Ascending aorta (tissue), 2 donors: ENCODE measurements at regions not wholly inside any gene's neighbourhood (a gene's known extent, or its start where the extent isn't known, plus 50 kb on each side); places are given as distances from the start of the nearest gene placed in this dataset.
A peak's percentile ranks its signal among the peaks of the same experiment; 100 is the strongest.

Source experiments
- DNase-seq, 2 donors: peaks; one replicate each; pipeline ENCODE4 v3.0.0-alpha.2; 2019; ENCODE audit warnings: low spot score in 2 of 2
- H3K27ac ChIP-seq, 2 donors: fragments of 200-600 bp; sonication (generic); one replicate each; pipeline ENCODE4 v1.5.1; 2016 to 2017; ENCODE audit warnings: mild to moderate bottlenecking in 1 of 2
- H3K27me3 ChIP-seq: fragments of 200-600 bp; sonication (generic); one replicate; pipeline ENCODE4 v1.5.1; 2017
- H3K36me3 ChIP-seq, 2 donors: fragments of 200-600 bp; sonication (generic); one replicate each; pipeline ENCODE4 v1.5.1; 2016
- H3K4me1 ChIP-seq, 2 donors: fragments of 200-600 bp; sonication (generic); one replicate each; pipeline ENCODE4 v1.5.1; 2016 to 2017; ENCODE audit warnings: mild to moderate bottlenecking in 1 of 2
- H3K4me3 ChIP-seq, 2 donors: fragments of 200-600 bp; sonication (generic); one replicate each; pipeline ENCODE4 v1.5.1; 2016 to 2017; ENCODE audit warnings: mild to moderate bottlenecking in 1 of 2
- H3K9me3 ChIP-seq, 2 donors: fragments of 200-600 bp; sonication (generic); one replicate each; pipeline ENCODE4 v1.5.1; 2016
- intact Hi-C: fragments of 100-400 bp; cut with DNase I; formaldehyde crosslinking; loops from one replicate; pipeline ENCODE4 v1.15.1; 2023
- TF ChIP-seq, protein P1 (sequence below), 3 experiments: fragments of 200-600 bp in 2 of 3; fragments of 450-650 bp in 1 of 3; sonication (generic) in 2 of 3; IDR thresholded peaks; one replicate each; pipeline ENCODE4 v1.5.1; 2016 to 2019; ENCODE audit warnings: antibody characterized with exemption in 3 of 3, mild to moderate bottlenecking in 1 of 3, moderate library complexity in 1 of 3

DNA sequence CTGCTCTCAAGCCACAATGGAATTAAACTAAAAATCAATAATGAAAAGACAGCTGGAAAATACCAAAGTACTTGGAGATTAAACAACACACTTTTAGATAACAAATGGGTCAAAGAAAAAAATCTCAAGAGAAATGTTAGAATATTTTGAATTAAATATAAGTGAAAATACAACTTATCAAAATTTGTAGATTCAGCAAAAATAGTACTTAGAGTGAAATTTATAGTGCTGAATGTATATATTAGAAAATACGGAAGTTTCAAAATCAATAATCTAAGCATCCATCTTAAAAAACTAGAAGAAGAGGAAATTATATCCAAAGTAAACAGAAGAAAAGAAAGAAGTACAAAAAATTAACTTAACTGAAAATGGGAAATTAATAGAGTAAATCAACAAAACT is 179.2 kb upstream of the CDH11 start:
- intact Hi-C loops = no loop called here
- H3K4me3 ChIP-seq = no peak overlapping the region
- DNase-seq = no peak
- TF ChIP-seq, protein P1, sequence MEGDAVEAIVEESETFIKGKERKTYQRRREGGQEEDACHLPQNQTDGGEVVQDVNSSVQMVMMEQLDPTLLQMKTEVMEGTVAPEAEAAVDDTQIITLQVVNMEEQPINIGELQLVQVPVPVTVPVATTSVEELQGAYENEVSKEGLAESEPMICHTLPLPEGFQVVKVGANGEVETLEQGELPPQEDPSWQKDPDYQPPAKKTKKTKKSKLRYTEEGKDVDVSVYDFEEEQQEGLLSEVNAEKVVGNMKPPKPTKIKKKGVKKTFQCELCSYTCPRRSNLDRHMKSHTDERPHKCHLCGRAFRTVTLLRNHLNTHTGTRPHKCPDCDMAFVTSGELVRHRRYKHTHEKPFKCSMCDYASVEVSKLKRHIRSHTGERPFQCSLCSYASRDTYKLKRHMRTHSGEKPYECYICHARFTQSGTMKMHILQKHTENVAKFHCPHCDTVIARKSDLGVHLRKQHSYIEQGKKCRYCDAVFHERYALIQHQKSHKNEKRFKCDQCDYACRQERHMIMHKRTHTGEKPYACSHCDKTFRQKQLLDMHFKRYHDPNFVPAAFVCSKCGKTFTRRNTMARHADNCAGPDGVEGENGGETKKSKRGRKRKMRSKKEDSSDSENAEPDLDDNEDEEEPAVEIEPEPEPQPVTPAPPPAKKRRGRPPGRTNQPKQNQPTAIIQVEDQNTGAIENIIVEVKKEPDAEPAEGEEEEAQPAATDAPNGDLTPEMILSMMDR (IDR thresholded peaks at IDR 0.05) = no peak
- H3K9me3 ChIP-seq = no peaks in the 10 kb centered on the region
- H3K4me1 ChIP-seq = peaks cover 0 to 9% of the 10 kb centered on the region in 2 donors
- H3K27ac ChIP-seq = no peak overlapping the region
- no peaks in the 10 kb centered on the region for H3K27me3 ChIP-seq
- no peaks in the 10 kb centered on the region for H3K36me3 ChIP-seq

DNA sequence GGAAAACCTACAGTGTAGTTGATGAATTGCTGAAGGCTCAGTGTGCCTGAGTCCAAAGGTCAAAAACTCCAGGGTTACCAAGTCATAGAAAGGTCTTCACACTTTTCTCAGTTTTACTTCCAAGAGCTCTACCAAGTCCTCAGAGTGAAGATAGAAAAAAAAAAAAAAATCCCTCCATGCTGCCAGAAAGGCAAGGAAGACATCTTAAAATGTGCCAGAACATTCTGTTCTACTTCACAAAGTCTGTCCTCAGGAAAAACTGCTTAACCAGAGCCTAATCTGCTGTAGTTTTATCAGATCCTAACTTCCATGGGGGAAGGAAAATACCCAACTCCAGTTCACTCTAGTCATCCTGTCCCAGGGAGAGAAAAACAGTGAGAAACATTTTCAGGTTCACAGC is 175.6 kb upstream of the CDH11 start:
- H3K4me1 ChIP-seq = peaks cover 0 to 7% of the 10 kb centered on the region in 2 donors
- TF ChIP-seq, protein P1 (IDR thresholded peaks at IDR 0.05) = no peak
- no peaks in the 10 kb centered on the region for H3K9me3 ChIP-seq
- no peak for DNase-seq
- intact Hi-C loops = no loop called here
- H3K27me3 ChIP-seq = no peaks in the 10 kb centered on the region
- H3K4me3 ChIP-seq = no peak overlapping the region
- peak overlapping the region; percentile 37 to 55 for H3K27ac ChIP-seq
- no peaks in the 10 kb centered on the region for H3K36me3 ChIP-seq

DNA sequence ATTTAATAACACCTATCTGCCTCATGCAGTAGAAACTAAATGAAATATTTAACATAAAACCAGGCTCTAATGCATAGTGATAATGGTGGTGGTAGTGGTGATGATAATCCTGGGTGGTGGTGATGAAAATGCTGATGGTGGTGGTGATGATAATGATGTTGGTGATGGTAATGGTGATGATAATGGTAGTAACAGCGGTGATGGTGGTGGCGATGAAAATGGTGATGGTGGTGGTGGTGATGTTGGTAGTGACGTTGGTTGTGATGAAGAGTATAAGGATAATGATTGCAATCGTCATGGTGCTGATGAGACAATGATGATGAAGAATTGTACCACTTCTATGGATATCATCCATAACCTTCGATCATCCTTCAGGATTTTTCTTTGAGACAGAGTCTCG is 173.7 kb upstream of the CDH11 start:
- no peak overlapping the region for H3K4me3 ChIP-seq
- peaks cover 0 to 7% of the 10 kb centered on the region in 2 donors for H3K4me1 ChIP-seq
- no peaks in the 10 kb centered on the region for H3K9me3 ChIP-seq
- H3K27me3 ChIP-seq = no peaks in the 10 kb centered on the region
- TF ChIP-seq, protein P1 (IDR thresholded peaks at IDR 0.05) = no peak
- H3K36me3 ChIP-seq = no peaks in the 10 kb centered on the region
- H3K27ac ChIP-seq = no peak overlapping the region
- no peak for DNase-seq
- intact Hi-C loops = no loop called here

DNA sequence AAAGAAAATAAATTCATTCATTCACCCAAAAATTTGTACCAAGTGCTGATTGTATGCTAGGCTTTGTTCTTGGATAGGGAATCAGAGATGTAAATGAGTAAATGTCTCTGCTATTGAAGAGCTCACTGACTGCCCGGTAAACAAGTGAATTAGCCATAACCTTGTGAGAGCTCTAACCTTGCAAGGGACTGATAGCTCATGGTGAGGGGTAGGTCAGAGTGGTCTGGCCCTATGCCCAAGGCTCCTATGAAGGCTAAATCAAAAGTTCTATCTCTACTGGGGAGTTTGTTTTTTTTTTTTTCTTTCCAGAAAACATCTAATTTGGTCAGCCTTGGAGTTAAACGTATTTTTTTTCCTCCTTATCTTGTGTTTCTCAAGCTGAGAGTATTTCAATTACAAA is 172.8 kb upstream of the CDH11 start:
- intact Hi-C loops = no loop called here
- Histone ChIP-seq H3K4me1 (peaks cover 0 to 7% of the 10 kb centered on the region in 2 donors), H3K27ac (no peak overlapping the region), H3K27me3 (no peaks in the 10 kb centered on the region), H3K4me3 (no peak overlapping the region), H3K9me3 (no peaks in the 10 kb centered on the region), H3K36me3 (no peaks in the 10 kb centered on the region)
- TF ChIP-seq, protein P1 (IDR thresholded peaks at IDR 0.05) = no peak
- DNase-seq = no peak

DNA sequence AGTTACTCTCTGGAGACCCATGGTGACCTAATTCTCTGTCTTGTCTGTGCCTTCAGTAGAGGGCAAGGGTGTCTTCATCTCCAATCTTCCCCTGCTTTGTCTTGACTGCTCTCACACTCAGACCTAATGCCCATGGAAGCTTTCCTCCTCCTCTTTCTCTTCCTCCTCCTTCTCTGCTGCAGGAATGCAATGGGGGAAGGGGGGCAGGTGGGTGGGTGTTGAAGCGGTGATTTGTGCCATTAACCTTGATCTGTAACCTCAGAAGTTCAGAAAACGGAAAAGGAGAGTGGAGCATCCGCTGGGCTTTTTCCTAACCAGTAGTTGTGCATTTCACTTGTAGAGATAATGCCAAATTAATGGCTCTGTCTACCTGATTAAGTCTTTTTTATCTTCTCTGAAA is 172.3 kb upstream of the CDH11 start:
- H3K27me3 ChIP-seq = no peaks in the 10 kb centered on the region
- TF ChIP-seq, protein P1 (IDR thresholded peaks at IDR 0.05) = no peak
- peaks cover 0 to 7% of the 10 kb centered on the region in 2 donors for H3K4me1 ChIP-seq
- no peaks in the 10 kb centered on the region for H3K9me3 ChIP-seq
- H3K4me3 ChIP-seq = no peak overlapping the region
- intact Hi-C loops = no loop called here
- H3K36me3 ChIP-seq = no peaks in the 10 kb centered on the region
- no peak overlapping the region for H3K27ac ChIP-seq
- no peak for DNase-seq

DNA sequence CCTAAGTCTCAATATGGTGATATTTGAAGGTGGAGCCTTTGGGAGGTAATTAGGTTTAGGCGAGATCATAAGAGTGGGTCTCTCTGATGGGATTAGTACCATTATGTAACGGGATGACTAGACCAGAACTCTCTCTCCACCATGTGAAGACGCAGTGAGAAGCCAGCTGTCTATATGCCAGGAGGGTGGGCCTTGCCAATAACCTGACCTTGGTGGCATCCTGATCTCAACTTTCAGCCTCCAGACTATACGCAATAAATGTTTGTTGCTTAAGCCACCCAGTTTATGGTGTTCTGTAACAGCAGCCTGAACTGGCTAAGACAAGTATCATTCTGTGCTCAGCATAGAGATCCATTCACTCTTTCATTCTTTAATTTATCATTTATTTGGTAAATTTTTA is 167.2 kb upstream of the CDH11 start:
- TF ChIP-seq, protein P1 (IDR thresholded peaks at IDR 0.05) = no peak
- H3K4me1 ChIP-seq = peaks cover 0 to 7% of the 10 kb centered on the region in 2 donors
- no peak for DNase-seq
- intact Hi-C loops = no loop called here
- H3K27me3 ChIP-seq = no peaks in the 10 kb centered on the region
- H3K9me3 ChIP-seq = no peaks in the 10 kb centered on the region
- no peak overlapping the region for H3K4me3 ChIP-seq
- no peaks in the 10 kb centered on the region for H3K36me3 ChIP-seq
- no peak overlapping the region for H3K27ac ChIP-seq
